SK-N-SH (cell line): ENCODE measurements at regions not wholly inside any gene's neighbourhood (a gene's known extent, or its start where the extent isn't known, plus 50 kb on each side); places are given as distances from the start of the nearest gene placed in this dataset.

ENCODE experiments used
- CTCF ChIA-PET: fragments of 300-600, 350-600 bp; formaldehyde crosslinking; extraction: SDS; loops from one replicate; lab custom pipeline; 2021; lab: Yijun Ruan, JAX
- POLR2A ChIA-PET: fragments of 350-600 bp; sonication (Branson Sonifier 250); formaldehyde crosslinking; extraction: SDS; loops from one replicate; lab custom pipeline; 2020; ENCODE audit warnings: antibody characterized with exemption, inconsistent platforms; lab: Yijun Ruan, JAX
- DNase-seq: peaks from one replicate; pipeline ENCODE4 v3.0.0; 2012
- H2AFZ ChIP-seq: fragments of 200-600 bp; sonication (generic); 2 replicates; pipeline ENCODE4 v1.8.1; 2016; ENCODE audit warnings: antibody characterized with exemption, mild to moderate bottlenecking, low read depth
- H3F3A ChIP-seq: fragments of 200-600 bp; sonication (generic); replicated peaks from 2 replicates; pipeline ENCODE3; 2016; ENCODE audit warnings: antibody characterized with exemption, mild to moderate bottlenecking; ENCODE audit not compliant: insufficient read depth
- H3K27ac ChIP-seq, 2 experiments: fragments of 200-500 bp in 1 of 2; fragments of 200-600 bp in 1 of 2; sonication (Bioruptor generic) in 1 of 2; sonication (generic), shearing (Covaris generic) in 1 of 2; 2 replicates each; pipeline versions ENCODE4 v1.5.1 to v1.6.1; 2014 to 2016; ENCODE audit warnings: low read depth in 2 of 2, inconsistent platforms in 1 of 2, low read length in 1 of 2, mild to moderate bottlenecking in 1 of 2, mixed read lengths in 1 of 2
- H3K27me3 ChIP-seq: fragments of 200-600 bp; sonication (generic), shearing (Covaris generic); 2 replicates; pipeline ENCODE4 v1.6.1; 2016; ENCODE audit warnings: mixed run types; ENCODE audit not compliant: insufficient read depth
- H3K36me3 ChIP-seq, 2 experiments: fragments of 200-500 bp in 1 of 2; fragments of 200-600 bp in 1 of 2; sonication (Bioruptor generic) in 1 of 2; sonication (generic) in 1 of 2; replicated peaks in 1 of 2; 2 replicates each; pipeline versions ENCODE3 to v1.5.1; 2014 to 2016; ENCODE audit warnings: low read length in 1 of 2, mild to moderate bottlenecking in 1 of 2; ENCODE audit not compliant: insufficient read depth in 2 of 2, control insufficient read depth in 1 of 2
- H3K4me1 ChIP-seq, 2 experiments: fragments of 200-500 bp in 1 of 2; fragments of 200-600 bp in 1 of 2; sonication (Bioruptor generic) in 1 of 2; sonication (generic), shearing (Covaris generic) in 1 of 2; 2 replicates each; pipeline versions ENCODE4 v1.5.1 to v1.6.1; 2014 to 2016; ENCODE audit warnings: low read depth in 1 of 2, low read length in 1 of 2, mixed run types in 1 of 2; ENCODE audit not compliant: insufficient read depth in 2 of 2, control insufficient read depth in 1 of 2
- H3K4me2 ChIP-seq: fragments of 200-600 bp; sonication (generic), shearing (Covaris generic); 2 replicates; pipeline ENCODE4 v1.6.1; 2017; ENCODE audit warnings: mixed run types
- H3K4me3 ChIP-seq, 2 experiments: fragments of 200-500 bp in 1 of 2; fragments of 200-600 bp in 1 of 2; sonication (Bioruptor generic) in 1 of 2; sonication (generic), shearing (Covaris generic) in 1 of 2; 2 replicates each; pipeline versions ENCODE4 v1.5.1 to v1.8.1; 2014 to 2016; ENCODE audit warnings: low read depth in 2 of 2, inconsistent platforms in 1 of 2, low read length in 1 of 2, mild to moderate bottlenecking in 1 of 2, mixed read lengths in 1 of 2, moderate library complexity in 1 of 2
- H3K79me2 ChIP-seq: fragments of 200-600 bp; sonication (generic); 2 replicates; pipeline ENCODE4 v1.8.1; 2017; ENCODE audit warnings: mild to moderate bottlenecking; ENCODE audit not compliant: insufficient read depth
- H3K9ac ChIP-seq: fragments of 200-600 bp; sonication (generic); 2 replicates; pipeline ENCODE4 v1.6.1; 2017; ENCODE audit warnings: mixed run types
- H3K9me2 ChIP-seq: fragments of 200-600 bp; sonication (generic); 2 replicates; pipeline ENCODE4 v1.6.1; 2017; ENCODE audit warnings: mixed run types
- H3K9me3 ChIP-seq: fragments of 200-600 bp; sonication (generic); 2 replicates; pipeline ENCODE4 v1.6.1; 2017; ENCODE audit warnings: mixed run types, mild to moderate bottlenecking, moderate library complexity
- H4K20me1 ChIP-seq: fragments of 200-600 bp; sonication (generic); 2 replicates; pipeline ENCODE4 v1.6.1; 2017; ENCODE audit warnings: mild to moderate bottlenecking, mixed run types; ENCODE audit not compliant: insufficient read depth
- JUND ChIP-seq: IDR thresholded peaks from 2 replicates; pipeline ENCODE4 v1.4.0; 2012
- SIN3A ChIP-seq: IDR thresholded peaks from 2 replicates; pipeline ENCODE4 v1.6.1; 2012; ENCODE audit warnings: low read depth, mild to moderate bottlenecking, low read length, moderate library complexity, borderline replicate concordance
- TCF12 ChIP-seq: IDR thresholded peaks from 2 replicates; pipeline ENCODE4 v1.4.0; 2012
- YY1 ChIP-seq: IDR thresholded peaks from 2 replicates; pipeline ENCODE4 v1.4.0; 2012; ENCODE audit warnings: low read depth, mild to moderate bottlenecking
- WGBS: methylation state at CpG from one replicate; pipeline ENCODE4 v1.1.6; 2017; ENCODE audit warnings: low lambda C conversion rate; 5-methylcytosine and 5-hydroxymethylcytosine counted together
- TF ChIP-seq, protein P1 (sequence below): IDR thresholded peaks from 2 replicates; pipeline ENCODE4; 2012
- TF ChIP-seq, protein P2 (sequence below): IDR thresholded peaks from 2 replicates; pipeline ENCODE4 v1.4.0; 2012; ENCODE audit warnings: low read depth, borderline replicate concordance

DNA sequence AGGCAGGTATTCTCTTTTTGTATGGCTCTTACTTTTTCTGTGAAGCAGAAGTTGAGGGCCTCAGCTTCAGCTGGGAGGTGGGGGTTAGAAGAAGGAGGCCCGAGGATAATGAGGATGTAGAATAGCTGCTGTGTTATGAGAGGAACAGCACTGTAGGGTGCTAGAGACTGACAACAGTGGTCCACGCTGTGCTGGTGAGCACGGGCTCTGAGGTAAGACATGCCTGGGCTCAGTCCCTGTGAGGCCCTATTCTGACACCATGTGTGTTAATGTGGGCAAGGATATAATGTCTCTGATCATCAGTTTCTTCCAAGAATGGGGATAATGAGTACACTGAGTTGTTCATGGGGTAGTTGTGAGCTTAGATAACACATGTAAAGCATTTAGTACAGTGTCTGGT lies 55.3 kb upstream of the SFRP2 start:
- H3K9me2 ChIP-seq = no peaks in the 10 kb centered on the region
- no peak for TF ChIP-seq YY1
- no peak for TF ChIP-seq TCF12
- TF ChIP-seq, protein P1, sequence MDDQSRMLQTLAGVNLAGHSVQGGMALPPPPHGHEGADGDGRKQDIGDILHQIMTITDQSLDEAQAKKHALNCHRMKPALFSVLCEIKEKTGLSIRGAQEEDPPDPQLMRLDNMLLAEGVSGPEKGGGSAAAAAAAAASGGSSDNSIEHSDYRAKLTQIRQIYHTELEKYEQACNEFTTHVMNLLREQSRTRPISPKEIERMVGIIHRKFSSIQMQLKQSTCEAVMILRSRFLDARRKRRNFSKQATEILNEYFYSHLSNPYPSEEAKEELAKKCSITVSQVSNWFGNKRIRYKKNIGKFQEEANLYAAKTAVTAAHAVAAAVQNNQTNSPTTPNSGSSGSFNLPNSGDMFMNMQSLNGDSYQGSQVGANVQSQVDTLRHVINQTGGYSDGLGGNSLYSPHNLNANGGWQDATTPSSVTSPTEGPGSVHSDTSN = no peak
- no peak for TF ChIP-seq JUND
- TF ChIP-seq, protein P2, sequence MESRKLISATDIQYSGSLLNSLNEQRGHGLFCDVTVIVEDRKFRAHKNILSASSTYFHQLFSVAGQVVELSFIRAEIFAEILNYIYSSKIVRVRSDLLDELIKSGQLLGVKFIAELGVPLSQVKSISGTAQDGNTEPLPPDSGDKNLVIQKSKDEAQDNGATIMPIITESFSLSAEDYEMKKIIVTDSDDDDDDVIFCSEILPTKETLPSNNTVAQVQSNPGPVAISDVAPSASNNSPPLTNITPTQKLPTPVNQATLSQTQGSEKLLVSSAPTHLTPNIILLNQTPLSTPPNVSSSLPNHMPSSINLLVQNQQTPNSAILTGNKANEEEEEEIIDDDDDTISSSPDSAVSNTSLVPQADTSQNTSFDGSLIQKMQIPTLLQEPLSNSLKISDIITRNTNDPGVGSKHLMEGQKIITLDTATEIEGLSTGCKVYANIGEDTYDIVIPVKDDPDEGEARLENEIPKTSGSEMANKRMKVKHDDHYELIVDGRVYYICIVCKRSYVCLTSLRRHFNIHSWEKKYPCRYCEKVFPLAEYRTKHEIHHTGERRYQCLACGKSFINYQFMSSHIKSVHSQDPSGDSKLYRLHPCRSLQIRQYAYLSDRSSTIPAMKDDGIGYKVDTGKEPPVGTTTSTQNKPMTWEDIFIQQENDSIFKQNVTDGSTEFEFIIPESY = no peak
- TF ChIP-seq SIN3A = no peak
- TF ChIP-seq, all 33 proteins: peak for 0

More for the DNA sequence above, 55.3 kb upstream of the SFRP2 start:
- ChIA-PET CTCF (no interaction called here), POLR2A (no interaction called here)
- H3K9me3 ChIP-seq = no peaks in the 10 kb centered on the region
- no peaks in the 10 kb centered on the region for H3K4me1 ChIP-seq
- WGBS = 0% methylated on average over 3 of the region's 3 CpGs
- H3K36me3 ChIP-seq = no peaks in the 10 kb centered on the region
- no peaks in the 10 kb centered on the region for H4K20me1 ChIP-seq
- no peaks in the 10 kb centered on the region for H3F3A ChIP-seq
- no peaks in the 10 kb centered on the region for H3K79me2 ChIP-seq
- no peak overlapping the region for H3K27ac ChIP-seq
- no peak for DNase-seq
- peaks cover 6% of the 10 kb centered on the region; the same call in 1 of the 2 replicates for H3K27me3 ChIP-seq
- H3K9ac ChIP-seq = no peak overlapping the region
- no peak overlapping the region for H2AFZ ChIP-seq
- no peak overlapping the region for H3K4me3 ChIP-seq
- no peak overlapping the region for H3K4me2 ChIP-seq
